ENCODE measurements at regions not wholly inside any gene's neighbourhood (a gene's known extent, or its start where the extent isn't known, plus 50 kb on each side); places are given as distances from the start of the nearest gene placed in this dataset.

- DNase-seq: no peak
Measured at GRCh38 chr2:164288235-164288634, 333.0 kb downstream of the GRB14 start.

DNA sequence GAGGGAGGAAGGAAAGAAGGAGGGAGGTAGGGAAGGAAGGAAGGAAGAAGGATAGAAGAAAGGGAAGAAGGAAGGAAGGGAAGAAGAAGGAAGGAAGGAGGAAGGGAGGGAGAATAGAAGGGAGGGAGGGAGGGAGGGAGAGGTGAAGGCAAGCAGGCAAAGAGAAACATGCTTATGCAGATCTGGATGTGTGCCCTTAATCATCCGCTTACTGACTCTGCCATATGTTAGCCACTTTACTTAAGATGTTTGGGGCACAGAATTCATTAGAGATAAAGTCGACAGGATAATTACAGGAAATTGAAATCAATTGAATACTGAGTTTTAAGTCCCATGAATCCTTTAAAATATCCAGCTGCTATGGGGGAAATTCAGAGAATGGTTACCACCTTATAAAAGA is 334.2 kb downstream of the GRB14 start:
- DNase-seq: no peak

- no peak for DNase-seq
Measured at GRCh38 chr2:164285576-164285975, 335.7 kb downstream of the GRB14 start.

- DNase-seq: no peak
Measured at GRCh38 chr2:164281896-164282295, 339.4 kb downstream of the GRB14 start.

DNA sequence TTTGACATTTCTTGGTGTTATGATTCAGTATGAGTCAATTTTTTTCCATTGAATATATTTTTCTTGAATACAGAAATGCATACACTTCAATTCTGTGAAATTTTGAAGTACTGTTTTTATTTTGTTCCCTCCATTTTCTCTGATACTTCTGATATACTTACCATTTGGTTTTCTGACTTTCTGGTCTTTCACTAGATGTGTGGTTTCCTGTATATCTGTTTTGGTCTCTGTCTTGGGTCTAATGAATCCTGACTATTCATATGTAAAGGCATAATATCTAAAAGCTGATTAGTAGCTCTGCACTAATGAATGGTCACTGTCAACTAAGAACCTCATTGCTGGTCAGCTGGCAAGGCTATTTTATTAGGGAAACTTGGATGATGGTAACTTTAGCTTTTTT is 345.6 kb downstream of the GRB14 start:
- DNase-seq: no peak

DNA sequence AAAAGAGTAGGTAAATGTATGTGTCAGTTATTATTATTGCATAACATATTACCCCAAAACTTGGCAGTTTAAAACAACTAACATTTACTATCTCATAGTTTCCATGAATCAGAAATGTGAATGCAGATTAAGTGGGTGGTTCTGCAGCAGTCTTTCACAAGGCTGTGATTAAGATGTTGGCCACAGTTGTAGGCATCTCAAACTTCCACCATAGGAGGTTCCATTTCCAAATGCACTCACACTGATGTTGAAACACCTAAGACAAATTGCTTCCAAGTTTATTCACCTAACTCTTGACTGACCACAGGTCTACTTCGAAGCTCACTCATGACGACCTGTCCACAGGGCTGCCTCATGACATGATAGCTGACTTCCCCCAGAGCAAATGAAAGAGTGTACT is 360.8 kb downstream of the GRB14 start:
- DNase-seq: no peak

- no peak for DNase-seq
Measured at GRCh38 chr2:164257742-164258141, 363.5 kb downstream of the GRB14 start.

GRCh38 chr2:164252568-164253287 is 368.6 kb downstream of the GRB14 start:
- no peak for DNase-seq

GRCh38 chr2:164243315-164243714 is 378.0 kb downstream of the GRB14 start:
- no peak for DNase-seq

DNA sequence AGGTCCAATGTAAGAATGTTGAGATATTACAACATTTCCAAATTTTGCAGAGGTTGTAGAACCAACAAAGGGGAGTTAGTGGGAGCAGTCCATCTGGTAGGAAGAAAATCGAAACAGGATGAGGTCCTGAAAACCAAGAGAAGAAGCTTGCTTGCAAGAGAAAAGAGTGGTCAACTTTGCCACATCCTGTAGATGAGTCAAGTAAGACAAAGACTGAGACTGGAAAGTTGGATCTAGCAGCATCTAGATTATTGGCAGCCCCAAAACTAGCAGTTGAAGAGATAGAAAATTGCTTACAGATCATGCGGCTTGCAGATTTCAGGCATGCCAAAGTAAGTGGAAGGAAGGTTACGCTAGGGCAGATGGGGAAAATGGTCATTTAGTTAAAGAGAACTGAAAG is 378.9 kb downstream of the GRB14 start:
- DNase-seq: no peak

DNA sequence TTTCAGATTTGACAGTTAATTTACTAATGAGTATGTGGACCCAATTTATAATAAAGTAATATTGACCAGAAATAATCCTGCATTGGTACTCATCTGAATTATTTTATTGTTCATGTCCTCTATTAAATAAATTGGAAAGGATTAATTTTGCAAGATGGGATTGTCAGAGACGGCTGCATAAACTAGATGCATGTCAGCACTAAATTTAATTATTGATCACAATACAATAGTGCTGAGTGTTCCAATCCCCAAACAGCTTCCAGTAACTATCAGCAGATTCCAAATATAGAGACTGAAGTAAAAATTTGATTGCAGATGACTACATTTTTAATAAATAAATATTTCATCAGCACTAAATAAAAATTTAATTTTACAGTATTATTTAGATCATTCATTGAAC is 387.2 kb downstream of the GRB14 start:
- no peak for DNase-seq

- DNase-seq: no peak
Measured at GRCh38 chr2:164224007-164224406, 397.3 kb downstream of the GRB14 start.

DNA sequence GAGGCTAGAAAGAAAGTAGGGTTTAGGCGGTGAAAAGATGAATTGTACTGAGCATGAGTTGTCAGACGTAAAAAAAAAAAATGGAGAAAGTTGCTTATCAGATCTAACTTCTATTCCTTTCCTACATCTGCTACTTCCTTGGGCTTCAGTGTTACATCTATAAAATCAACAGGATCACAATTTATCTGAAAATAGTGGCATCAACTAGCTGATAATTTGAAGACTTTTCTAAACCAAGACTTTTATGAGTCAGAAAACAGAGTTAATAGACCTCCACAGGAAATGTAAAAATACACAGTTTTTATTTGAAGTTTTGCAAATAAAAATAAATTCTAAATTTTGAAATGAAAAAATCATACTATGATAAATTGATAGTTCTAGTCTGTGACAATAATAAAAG is 399.8 kb downstream of the GRB14 start:
- no peak for DNase-seq

DNA sequence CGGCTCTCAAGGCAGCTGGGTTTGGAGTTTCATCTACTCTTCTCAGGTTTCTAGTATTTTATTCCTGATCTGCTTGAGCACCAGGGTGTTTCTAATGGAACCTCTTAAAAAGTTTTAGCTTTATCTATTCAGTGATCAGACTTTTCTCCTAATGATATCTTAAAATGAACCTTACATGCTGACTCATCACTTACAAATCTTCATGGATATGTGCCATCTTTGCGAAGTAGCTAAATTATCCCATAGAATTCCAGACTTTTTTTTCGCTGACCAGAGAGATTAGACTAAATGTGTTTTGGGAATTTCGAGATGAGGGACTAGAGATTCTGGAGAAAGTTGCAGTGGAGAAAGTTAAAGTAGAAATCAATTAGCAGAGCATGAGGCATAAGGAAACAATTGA is 401.0 kb downstream of the GRB14 start:
- DNase-seq: no peak

GRCh38 chr2:164213916-164214315 is 407.4 kb downstream of the GRB14 start:
- no peak for DNase-seq

- no peak for DNase-seq
Measured at GRCh38 chr2:164205347-164205746, 415.9 kb downstream of the GRB14 start.

GRCh38 chr2:164203131-164203530 is 418.2 kb downstream of the GRB14 start:
- no peak for DNase-seq

GRCh38 chr2:164198256-164198655 is 423.0 kb downstream of the GRB14 start:
- no peak for DNase-seq

- DNase-seq: no peak
Measured at GRCh38 chr2:164190700-164191099, 430.6 kb downstream of the GRB14 start.

GRCh38 chr2:164189851-164190250 is 431.4 kb downstream of the GRB14 start:
- DNase-seq: no peak

GRCh38 chr2:164187121-164187520 is 434.2 kb downstream of the GRB14 start:
- no peak for DNase-seq

GRCh38 chr2:164186591-164186990 is 434.7 kb downstream of the GRB14 start:
- DNase-seq: no peak

DNA sequence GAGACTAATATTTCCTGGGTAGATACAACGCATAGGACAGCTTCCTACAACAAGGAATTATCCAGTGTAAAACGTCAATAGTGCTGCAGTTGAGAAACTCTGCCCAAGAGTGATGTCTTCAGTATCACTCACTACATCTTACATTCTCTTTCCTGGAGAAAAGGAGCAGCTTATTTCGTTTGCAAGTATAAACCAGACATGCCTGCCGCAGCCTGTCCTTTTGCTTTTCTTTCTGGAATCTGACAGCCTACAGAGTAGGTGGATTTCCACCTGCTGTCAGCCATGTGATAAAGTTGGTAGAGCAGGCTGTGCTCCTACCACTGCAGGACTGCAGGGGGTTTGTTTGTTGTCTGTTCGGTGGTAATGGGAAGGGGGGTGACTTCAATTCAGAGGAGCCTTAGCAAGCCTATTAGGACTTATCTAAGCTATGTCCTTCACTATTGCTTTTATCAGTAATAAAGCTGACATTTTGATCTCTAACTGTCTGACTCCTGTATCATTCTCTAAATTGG is 439.1 kb downstream of the GRB14 start:
- no peak for DNase-seq

GRCh38 chr2:164178835-164179465 is 442.3 kb downstream of the GRB14 start:
- no peak for DNase-seq

GRCh38 chr2:164164602-164165001 is 428.8 kb upstream of the FIGN start:
- no peak for DNase-seq
